HG02571 (cell line): ENCODE measurements at regions not wholly inside any gene's neighbourhood (a gene's known extent, or its start where the extent isn't known, plus 50 kb on each side); places are given as distances from the start of the nearest gene placed in this dataset.
"Not testable (repeated sequence)": the region's sequence is repeated elsewhere in the genome, so short reads cannot be mapped to it uniquely, and the experiment has no call there.

ENCODE experiments used
- ATAC-seq: cut with Tn5 transposase; IDR thresholded peaks from one replicate; pipeline ENCODE4 v1.9.1; 2021; ENCODE audit warnings: mild to moderate bottlenecking, moderate library complexity; ENCODE audit not compliant: unreplicated experiment

- no peak for ATAC-seq
Measured at GRCh38 chr15:54776410-54776809, 420.3 kb downstream of the RSL24D1 start.

- ATAC-seq, result no peak
Measured at GRCh38 chr15:54772663-54773062, 424.1 kb downstream of the RSL24D1 start.

GRCh38 chr15:54749461-54749860, 447.3 kb downstream of the RSL24D1 start:
- not testable (repeated sequence) for ATAC-seq

GRCh38 chr15:54722342-54722986, 474.3 kb downstream of the RSL24D1 start:
- ATAC-seq, result no peak

GRCh38 chr15:54719325-54719724, 477.4 kb downstream of the RSL24D1 start:
- ATAC-seq, result no peak

GRCh38 chr15:54707805-54708752, 488.7 kb downstream of the RSL24D1 start:
- ATAC-seq, result no peak

- no peak for ATAC-seq
Measured at GRCh38 chr15:54687628-54688027, 509.1 kb downstream of the RSL24D1 start.
